ENCODE measurements at regions not wholly inside any gene's neighbourhood (a gene's known extent, or its start where the extent isn't known, plus 50 kb on each side); places are given as distances from the start of the nearest gene placed in this dataset.

DNA sequence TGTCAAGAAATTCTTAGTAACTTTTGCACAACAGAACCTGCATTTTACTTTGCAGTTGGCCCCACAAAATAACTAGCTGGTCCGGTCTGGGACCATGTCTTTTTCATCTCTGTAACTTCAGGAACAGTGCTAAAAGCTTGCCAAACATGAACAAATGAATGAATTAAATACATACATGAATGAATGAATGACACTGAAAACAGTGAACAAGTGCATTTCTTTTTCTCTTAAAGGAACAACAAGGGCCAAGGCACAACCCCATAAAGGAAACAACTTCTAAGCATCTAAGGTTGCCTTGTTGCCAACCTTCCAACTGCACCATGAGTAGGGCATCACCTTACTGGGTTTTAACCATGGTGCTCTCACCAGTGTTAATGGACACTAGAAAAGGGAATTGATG lies 534.4 kb upstream of the PKN2 start:
- Histone ChIP-seq H4K20me1 (ENCODE audit: insufficient read depth, low read length) (no peaks in the 10 kb centered on the region), H3K27me3 (replicated peaks; ENCODE audit: insufficient read depth, low read length) (no peaks in the 10 kb centered on the region), H2AFZ (ENCODE audit: low read length) (no peak overlapping the region), H3K36me3 (replicated peaks; ENCODE audit: insufficient read depth, low read length) (no peaks in the 10 kb centered on the region), H3K9me3 (replicated peaks; ENCODE audit: insufficient read depth, low read length) (no peaks in the 10 kb centered on the region), H3K27ac (ENCODE audit: low read length) (no peak overlapping the region), H3K79me2 (ENCODE audit: low read length) (no peaks in the 10 kb centered on the region), H3K9ac (ENCODE audit: low read length) (no peak overlapping the region), H3K9me2 (replicated peaks; ENCODE audit: insufficient read depth, low read length) (no peaks in the 10 kb centered on the region), H3K4me2 (ENCODE audit: low read depth, low read length) (no peak overlapping the region), H3F3A (ENCODE audit: insufficient read depth, low read length) (no peaks in the 10 kb centered on the region), H3K4me3 (ENCODE audit: low read length) (no peak overlapping the region), H3K4me1 (ENCODE audit: low read length) (no peaks in the 10 kb centered on the region)
- TF ChIP-seq EZH2 (optimal IDR thresholded peaks at IDR 0.05; ENCODE audit: low read depth, low read length) (no peak), EZH2phosphoT487 (IDR thresholded peaks at IDR 0.05; ENCODE audit: low read length) (no peak)
- TF ChIP-seq, protein P1, sequence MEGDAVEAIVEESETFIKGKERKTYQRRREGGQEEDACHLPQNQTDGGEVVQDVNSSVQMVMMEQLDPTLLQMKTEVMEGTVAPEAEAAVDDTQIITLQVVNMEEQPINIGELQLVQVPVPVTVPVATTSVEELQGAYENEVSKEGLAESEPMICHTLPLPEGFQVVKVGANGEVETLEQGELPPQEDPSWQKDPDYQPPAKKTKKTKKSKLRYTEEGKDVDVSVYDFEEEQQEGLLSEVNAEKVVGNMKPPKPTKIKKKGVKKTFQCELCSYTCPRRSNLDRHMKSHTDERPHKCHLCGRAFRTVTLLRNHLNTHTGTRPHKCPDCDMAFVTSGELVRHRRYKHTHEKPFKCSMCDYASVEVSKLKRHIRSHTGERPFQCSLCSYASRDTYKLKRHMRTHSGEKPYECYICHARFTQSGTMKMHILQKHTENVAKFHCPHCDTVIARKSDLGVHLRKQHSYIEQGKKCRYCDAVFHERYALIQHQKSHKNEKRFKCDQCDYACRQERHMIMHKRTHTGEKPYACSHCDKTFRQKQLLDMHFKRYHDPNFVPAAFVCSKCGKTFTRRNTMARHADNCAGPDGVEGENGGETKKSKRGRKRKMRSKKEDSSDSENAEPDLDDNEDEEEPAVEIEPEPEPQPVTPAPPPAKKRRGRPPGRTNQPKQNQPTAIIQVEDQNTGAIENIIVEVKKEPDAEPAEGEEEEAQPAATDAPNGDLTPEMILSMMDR (IDR thresholded peaks at IDR 0.05; ENCODE audit: low read length) = no peak
- DNase-seq = no peak

DNA sequence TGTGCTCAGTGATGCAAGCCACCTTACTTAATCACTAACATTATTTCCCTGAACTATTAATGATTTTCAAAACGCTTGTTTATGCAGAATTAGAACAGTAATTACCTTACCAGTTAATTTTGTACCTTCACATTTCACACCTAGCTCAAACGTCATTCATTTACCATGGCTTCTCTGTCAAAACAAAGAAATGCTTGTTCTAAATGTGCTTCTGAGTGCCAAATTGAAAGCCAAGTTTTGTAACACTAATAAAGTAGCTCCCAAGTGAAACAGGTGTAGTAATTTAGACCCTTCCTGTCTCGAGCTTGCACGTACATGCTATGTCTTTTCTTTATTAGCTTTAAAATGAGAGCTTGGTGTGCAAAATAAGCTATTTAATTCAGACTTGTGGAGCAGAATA lies 533.7 kb upstream of the PKN2 start:
- Histone ChIP-seq H2AFZ (ENCODE audit: low read length) (no peak overlapping the region), H3K4me3 (ENCODE audit: low read length) (no peak overlapping the region), H3F3A (ENCODE audit: insufficient read depth, low read length) (no peaks in the 10 kb centered on the region), H3K27me3 (replicated peaks; ENCODE audit: insufficient read depth, low read length) (no peaks in the 10 kb centered on the region), H3K9ac (ENCODE audit: low read length) (no peak overlapping the region), H3K27ac (ENCODE audit: low read length) (no peak overlapping the region), H3K36me3 (replicated peaks; ENCODE audit: insufficient read depth, low read length) (no peaks in the 10 kb centered on the region), H3K9me2 (replicated peaks; ENCODE audit: insufficient read depth, low read length) (no peaks in the 10 kb centered on the region), H4K20me1 (ENCODE audit: insufficient read depth, low read length) (no peaks in the 10 kb centered on the region), H3K9me3 (replicated peaks; ENCODE audit: insufficient read depth, low read length) (no peaks in the 10 kb centered on the region), H3K79me2 (ENCODE audit: low read length) (no peaks in the 10 kb centered on the region), H3K4me1 (ENCODE audit: low read length) (no peaks in the 10 kb centered on the region), H3K4me2 (ENCODE audit: low read depth, low read length) (no peak overlapping the region)
- no peak for DNase-seq
- no peak for TF ChIP-seq EZH2 (optimal IDR thresholded peaks at IDR 0.05; ENCODE audit: low read depth, low read length)
- no peak for TF ChIP-seq EZH2phosphoT487 (IDR thresholded peaks at IDR 0.05; ENCODE audit: low read length)
- TF ChIP-seq, protein P1 (IDR thresholded peaks at IDR 0.05; ENCODE audit: low read length) = no peak

DNA sequence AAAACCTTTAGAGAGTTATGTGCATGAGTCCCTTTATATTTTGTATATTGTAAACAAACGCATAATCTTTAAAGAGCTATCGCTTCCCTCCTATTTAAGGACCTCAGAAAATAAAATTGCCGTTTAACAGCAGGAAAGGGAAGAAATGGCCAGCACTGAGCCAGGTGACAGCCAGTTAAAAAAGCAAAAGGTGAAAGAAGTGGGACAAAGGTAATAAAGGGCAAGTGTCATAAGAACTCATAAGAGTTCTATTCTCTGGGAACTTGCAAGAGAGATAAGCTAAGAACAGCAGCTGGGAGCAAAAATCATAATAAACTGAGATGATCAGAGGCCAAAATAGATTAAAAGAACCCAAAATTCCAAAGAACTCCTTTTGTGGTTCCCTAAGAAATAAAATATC lies 520.9 kb upstream of the PKN2 start:
- Histone ChIP-seq H3K4me1 (ENCODE audit: low read length) (peaks cover 14% of the 10 kb centered on the region), H3K9ac (ENCODE audit: low read length) (no peak overlapping the region), H3K9me2 (replicated peaks; ENCODE audit: insufficient read depth, low read length) (no peaks in the 10 kb centered on the region), H3F3A (ENCODE audit: insufficient read depth, low read length) (0 out of 2 replicates have a peak, but pooled peaks cover 2% of the 10 kb centered on the region), H4K20me1 (ENCODE audit: insufficient read depth, low read length) (no peaks in the 10 kb centered on the region), H3K36me3 (replicated peaks; ENCODE audit: insufficient read depth, low read length) (no peaks in the 10 kb centered on the region), H3K27ac (ENCODE audit: low read length) (no peak overlapping the region), H3K27me3 (replicated peaks; ENCODE audit: insufficient read depth, low read length) (no peaks in the 10 kb centered on the region), H3K4me3 (ENCODE audit: low read length) (no peak overlapping the region), H3K79me2 (ENCODE audit: low read length) (no peaks in the 10 kb centered on the region), H2AFZ (ENCODE audit: low read length) (no peak overlapping the region), H3K9me3 (replicated peaks; ENCODE audit: insufficient read depth, low read length) (no peaks in the 10 kb centered on the region), H3K4me2 (ENCODE audit: low read depth, low read length) (no peak overlapping the region)
- no peak for TF ChIP-seq EZH2 (optimal IDR thresholded peaks at IDR 0.05; ENCODE audit: low read depth, low read length)
- TF ChIP-seq, protein P1 (IDR thresholded peaks at IDR 0.05; ENCODE audit: low read length) = no peak
- TF ChIP-seq EZH2phosphoT487 (IDR thresholded peaks at IDR 0.05; ENCODE audit: low read length) = no peak
- no peak for DNase-seq
